ENCODE measurements at regions not wholly inside any gene's neighbourhood (a gene's known extent, or its start where the extent isn't known, plus 50 kb on each side); places are given as distances from the start of the nearest gene placed in this dataset.

- no peak for TF ChIP-seq RCOR1 (IDR thresholded peaks at IDR 0.05; ENCODE audit: low read length)
- no peak for TF ChIP-seq RFX5 (IDR thresholded peaks at IDR 0.05; ENCODE audit: low read length)
- TF ChIP-seq CTCF (IDR thresholded peaks at IDR 0.05): no peak
- no peak for TF ChIP-seq REST (IDR thresholded peaks at IDR 0.05; ENCODE audit: low read depth, low read length)
These were observed 56.8 kb downstream of the MPP7 start for GRCh38 chr10:28246023-28246422.
